ENCODE measurements at regions not wholly inside any gene's neighbourhood (a gene's known extent, or its start where the extent isn't known, plus 50 kb on each side); places are given as distances from the start of the nearest gene placed in this dataset.
"Not testable (repeated sequence)": the region's sequence is repeated elsewhere in the genome, so short reads cannot be mapped to it uniquely, and the experiment has no call there.

- DNase-seq, result no peak
- Histone ChIP-seq H3K4me3 (no peak overlapping the region), H3K9me3 (ENCODE audit: control insufficient read depth in 4 of 4, insufficient read depth in 3 of 4, low read length in 3 of 4) (no peaks in the 10 kb centered on the region), H3K4me1 (ENCODE audit: control insufficient read depth in 5 of 5, insufficient read depth in 5 of 5, low read length in 5 of 5) (no peaks in the 10 kb centered on the region), H3K27ac (ENCODE audit: low read depth in 1 of 2, low read length in 1 of 2) (no peak overlapping the region), H3K36me3 (ENCODE audit: control insufficient read depth in 4 of 4, insufficient read depth in 4 of 4, low read length in 4 of 4) (no peaks in the 10 kb centered on the region), H3K27me3 (ENCODE audit: control insufficient read depth in 3 of 3, insufficient read depth in 3 of 3, low read length in 2 of 3) (peaks cover 0 to 11% (median 5%) of the 10 kb centered on the region in 3 donors), H3K9ac (ENCODE audit: insufficient read depth in 1 of 2, low read length in 2 of 2) (no peak overlapping the region)
- 93 to 96% methylated on average over 1 of the region's 1 CpG for WGBS, 2 donors
- no peak for ATAC-seq (ENCODE audit: insufficient read depth, low FRiP score)
- no peak for TF ChIP-seq CTCF (IDR thresholded peaks at IDR 0.05; ENCODE audit: control extremely low read depth, extremely low read depth)
Observed at GRCh38 chrX:131170148-131170547, 112.0 kb downstream of the ARHGAP36 start.

- H3K36me3 ChIP-seq (ENCODE audit: control insufficient read depth in 4 of 4, insufficient read depth in 4 of 4, low read length in 4 of 4); H3K4me1 ChIP-seq (ENCODE audit: control insufficient read depth in 5 of 5, insufficient read depth in 5 of 5, low read length in 5 of 5); H3K4me3 ChIP-seq; H3K9me3 ChIP-seq (ENCODE audit: control insufficient read depth in 4 of 4, insufficient read depth in 3 of 4, low read length in 3 of 4); H3K27ac ChIP-seq (ENCODE audit: low read depth in 1 of 2, low read length in 1 of 2); H3K9ac ChIP-seq (ENCODE audit: insufficient read depth in 1 of 2, low read length in 2 of 2); DNase-seq; H3K27me3 ChIP-seq (ENCODE audit: control insufficient read depth in 3 of 3, insufficient read depth in 3 of 3, low read length in 2 of 3); ATAC-seq (ENCODE audit: insufficient read depth, low FRiP score): not testable (repeated sequence)
- 63 to 71% methylated on average over 4 of the region's 4 CpGs for WGBS, 2 donors
Observed at GRCh38 chrX:131163645-131164044, 105.5 kb downstream of the ARHGAP36 start.

GRCh38 chrX:131157656-131158055, 99.5 kb downstream of the ARHGAP36 start:
- DNase-seq; H3K27ac ChIP-seq (ENCODE audit: low read depth in 1 of 2, low read length in 1 of 2); H3K9ac ChIP-seq (ENCODE audit: insufficient read depth in 1 of 2, low read length in 2 of 2); ATAC-seq (ENCODE audit: insufficient read depth, low FRiP score); H3K9me3 ChIP-seq (ENCODE audit: control insufficient read depth in 4 of 4, insufficient read depth in 3 of 4, low read length in 3 of 4); H3K27me3 ChIP-seq (ENCODE audit: control insufficient read depth in 3 of 3, insufficient read depth in 3 of 3, low read length in 2 of 3); H3K36me3 ChIP-seq (ENCODE audit: control insufficient read depth in 4 of 4, insufficient read depth in 4 of 4, low read length in 4 of 4); H3K4me1 ChIP-seq (ENCODE audit: control insufficient read depth in 5 of 5, insufficient read depth in 5 of 5, low read length in 5 of 5); H3K4me3 ChIP-seq: not testable (repeated sequence)
- WGBS, 2 donors, result 7 to 30% methylated on average over 12 to 16 of the region's 16 CpGs

- 28 to 45% methylated on average over 3 of the region's 3 CpGs for WGBS, 2 donors
- Histone ChIP-seq H3K36me3 (ENCODE audit: control insufficient read depth in 4 of 4, insufficient read depth in 4 of 4, low read length in 4 of 4) (no peaks in the 10 kb centered on the region), H3K4me3 (no peak overlapping the region), H3K27ac (ENCODE audit: low read depth in 1 of 2, low read length in 1 of 2) (no peak overlapping the region), H3K27me3 (ENCODE audit: control insufficient read depth in 3 of 3, insufficient read depth in 3 of 3, low read length in 2 of 3) (peaks cover 0 to 5% (median 0%) of the 10 kb centered on the region in 3 donors), H3K9me3 (ENCODE audit: control insufficient read depth in 4 of 4, insufficient read depth in 3 of 4, low read length in 3 of 4) (no peaks in the 10 kb centered on the region), H3K4me1 (ENCODE audit: control insufficient read depth in 5 of 5, insufficient read depth in 5 of 5, low read length in 5 of 5) (no peaks in the 10 kb centered on the region), H3K9ac (ENCODE audit: insufficient read depth in 1 of 2, low read length in 2 of 2) (no peak overlapping the region)
- no peak for TF ChIP-seq CTCF (IDR thresholded peaks at IDR 0.05; ENCODE audit: control extremely low read depth, extremely low read depth)
- DNase-seq (no peak), ATAC-seq (ENCODE audit: insufficient read depth, low FRiP score) (no peak)
Observed at GRCh38 chrX:131146702-131147101, 88.6 kb downstream of the ARHGAP36 start.

Measured in lung (tissue), 11 donors.